Stimulated activated CD4-positive, alpha-beta T cell treated with anti-CD3 and anti-CD28 coated beads, Interleukin-4, amount 100 ng/mL, for 48 hours (primary cell): ENCODE measurements at regions not wholly inside any gene's neighbourhood (a gene's known extent, or its start where the extent isn't known, plus 50 kb on each side); places are given as distances from the start of the nearest gene placed in this dataset.

Source experiments
- DNase-seq, 2 donors: peaks; one replicate each; pipeline ENCODE4 v3.0.0-alpha.2; 2020; ENCODE audit warnings: low read depth in 2 of 2

- DNase-seq: no peak
Measured at GRCh38 chr16:9300252-9300651, 208.8 kb downstream of the HAPSTR1 start.

- no peak for DNase-seq
Measured at GRCh38 chr16:9302072-9302471, 210.6 kb downstream of the HAPSTR1 start.

DNA sequence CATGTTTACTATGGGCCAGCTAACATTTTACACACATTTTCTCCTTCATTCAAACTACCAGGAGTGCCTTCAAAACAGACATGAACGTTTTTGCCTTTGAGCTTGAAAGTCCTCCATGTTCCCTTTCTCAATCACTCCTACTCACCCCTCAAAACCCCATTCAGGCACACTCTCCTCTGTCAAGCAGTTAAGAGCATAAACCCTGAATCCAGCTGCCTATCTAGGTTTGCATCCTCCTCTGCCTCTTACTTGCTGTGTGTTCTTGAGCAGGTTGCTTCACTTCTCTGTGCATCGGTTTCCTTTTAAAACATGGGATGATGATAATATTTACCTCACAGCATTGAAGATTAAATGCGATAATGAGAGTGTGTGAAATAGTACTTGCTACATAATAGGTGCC is 215.3 kb downstream of the HAPSTR1 start:
- no peak for DNase-seq

DNA sequence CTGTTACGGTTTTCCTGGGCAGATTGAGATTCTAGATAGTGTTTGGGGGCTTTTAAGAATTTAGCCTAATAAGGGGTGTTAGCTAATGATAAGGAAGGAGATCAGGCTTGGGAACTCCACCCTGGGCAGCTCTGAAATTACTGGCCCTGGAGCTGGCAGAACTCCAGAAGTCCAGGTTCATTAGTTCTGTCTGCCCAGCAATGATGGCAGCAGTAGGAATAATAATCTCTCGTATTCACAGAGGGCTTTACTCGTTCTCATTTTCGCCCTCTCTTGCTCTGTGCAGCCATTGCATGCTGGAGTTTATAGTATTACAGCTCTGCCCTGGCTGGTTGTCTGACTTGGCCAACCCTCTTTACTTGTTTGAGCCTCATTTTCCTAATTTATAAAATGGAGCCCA is 216.0 kb downstream of the HAPSTR1 start:
- DNase-seq: no peak

DNA sequence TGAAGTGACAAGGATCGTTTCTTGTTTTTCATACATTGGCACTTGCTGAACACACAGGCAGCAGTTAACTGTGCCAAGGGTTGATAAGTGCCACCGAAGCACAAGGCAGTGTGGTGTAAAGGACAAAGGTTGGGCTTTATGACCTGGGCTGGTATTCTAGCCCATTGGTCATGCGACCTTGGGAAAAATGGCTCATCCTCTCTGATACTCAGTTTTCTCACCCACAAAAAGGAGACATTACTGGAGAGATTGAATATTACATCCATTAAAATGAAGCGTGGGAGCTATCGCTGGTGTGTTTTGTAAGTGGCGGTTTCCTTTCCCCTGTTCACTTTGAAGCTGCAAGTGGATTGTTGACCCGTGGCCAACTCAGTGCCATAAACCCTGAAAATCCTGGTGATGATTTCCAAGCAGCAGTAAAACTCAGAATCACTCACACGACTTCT is 216.9 kb downstream of the HAPSTR1 start:
- no peak for DNase-seq

DNA sequence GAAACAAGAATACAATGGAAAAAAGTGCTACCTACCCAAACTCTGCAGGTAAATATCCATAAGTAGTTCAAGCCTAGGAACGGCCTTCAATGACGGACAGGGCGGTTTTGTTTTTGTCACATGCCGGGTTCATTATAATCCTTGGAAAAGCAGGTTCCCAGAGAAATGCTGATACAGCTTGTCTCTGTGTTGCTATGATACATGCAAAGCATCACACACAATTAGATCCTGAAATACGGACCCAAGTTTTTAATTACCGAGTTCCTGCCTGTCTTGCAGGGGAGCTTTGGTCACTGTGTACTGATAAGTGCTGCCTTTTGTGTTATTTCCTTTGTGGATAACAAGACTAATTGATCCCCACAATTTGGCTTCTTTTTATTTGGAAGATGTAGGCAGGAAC is 217.4 kb downstream of the HAPSTR1 start:
- no peak for DNase-seq

- DNase-seq: no peak
Measured at GRCh38 chr16:9309844-9310243, 218.4 kb downstream of the HAPSTR1 start.

- DNase-seq: no peak
Measured at GRCh38 chr16:9311303-9311954, 220.0 kb downstream of the HAPSTR1 start.

- no peak for DNase-seq
Measured at GRCh38 chr16:9316008-9316407, 224.6 kb downstream of the HAPSTR1 start.

GRCh38 chr16:9316615-9317014 is 225.2 kb downstream of the HAPSTR1 start:
- DNase-seq: no peak

DNA sequence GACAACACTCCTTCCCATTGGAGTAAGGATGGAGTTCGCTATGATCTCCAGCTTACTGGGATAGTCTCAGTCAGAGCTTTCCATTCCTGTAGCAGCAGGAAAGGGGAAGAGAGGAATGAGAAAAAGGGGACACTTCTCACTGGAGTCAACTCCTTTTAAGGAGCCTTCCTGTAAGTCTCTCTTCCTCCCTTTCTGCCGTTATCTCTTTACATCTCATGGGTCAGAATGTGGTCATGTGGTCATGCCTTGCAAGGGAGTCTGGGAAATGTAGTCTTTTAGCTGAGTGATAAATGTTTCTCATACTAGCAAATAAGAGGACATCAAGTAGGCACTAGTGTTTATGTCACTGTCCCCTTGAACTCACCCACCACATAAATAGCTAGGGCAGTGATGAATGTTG is 227.3 kb downstream of the HAPSTR1 start:
- DNase-seq: no peak

DNA sequence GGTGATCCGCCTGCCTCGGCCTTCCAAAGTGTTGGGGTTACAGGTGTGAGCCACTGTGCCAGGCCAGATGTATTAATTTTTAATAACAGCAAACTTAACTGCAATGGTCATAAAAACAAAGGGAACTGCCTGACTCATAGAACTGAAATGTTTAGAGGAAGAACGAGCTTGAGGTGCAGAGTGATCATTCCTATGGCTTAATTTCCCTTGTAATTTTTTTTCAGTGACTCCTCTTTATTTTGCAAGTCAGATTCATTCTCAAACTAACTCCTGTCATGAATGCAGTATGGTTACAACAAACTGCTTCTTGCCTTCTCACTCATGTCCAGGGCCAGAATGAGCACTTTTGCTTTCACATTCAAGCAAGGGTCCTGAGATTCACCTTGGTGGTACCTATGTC is 231.3 kb downstream of the HAPSTR1 start:
- DNase-seq: no peak

- DNase-seq: no peak
Measured at GRCh38 chr16:9323170-9323569, 231.7 kb downstream of the HAPSTR1 start.

DNA sequence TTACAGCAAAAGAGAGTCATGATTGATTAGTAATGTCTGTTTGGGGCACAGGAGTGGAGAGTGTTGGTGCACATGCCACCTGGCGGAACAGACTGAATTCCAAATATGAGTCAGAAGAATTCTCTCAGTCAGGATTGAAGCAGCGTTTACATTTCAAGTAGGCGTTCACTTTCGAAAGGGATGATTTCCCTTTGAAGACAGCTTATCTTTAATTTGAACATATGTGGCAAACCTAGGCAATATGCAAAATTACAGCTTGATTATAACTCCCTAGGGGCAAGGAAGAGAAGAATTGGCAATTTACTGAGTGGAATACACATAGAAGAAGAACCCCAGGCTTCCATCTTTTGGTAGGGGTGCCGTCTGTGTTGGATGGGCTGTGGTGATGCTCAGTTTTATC is 235.8 kb downstream of the HAPSTR1 start:
- no peak for DNase-seq

GRCh38 chr16:9328411-9328810 is 237.0 kb downstream of the HAPSTR1 start:
- no peak for DNase-seq

DNA sequence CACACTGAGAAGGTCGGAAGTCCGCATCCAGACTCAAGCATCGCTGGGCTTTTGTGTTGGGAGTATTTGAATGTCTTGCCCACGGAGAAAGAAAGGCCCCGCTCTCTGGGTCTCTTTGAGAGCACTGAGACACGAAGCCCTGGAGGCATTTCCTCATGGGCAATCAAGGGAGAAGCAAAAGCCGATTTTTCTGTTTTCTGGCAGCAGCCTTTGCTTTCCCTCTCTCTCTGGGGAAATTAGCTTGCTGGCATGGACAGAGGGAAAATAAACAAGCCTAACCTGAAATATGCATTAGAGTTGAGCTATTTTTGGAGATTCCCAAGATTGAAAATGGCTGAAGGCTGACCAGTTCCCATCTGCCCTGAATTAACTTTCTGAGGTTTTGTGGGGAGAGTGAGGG is 238.7 kb downstream of the HAPSTR1 start:
- no peak for DNase-seq

GRCh38 chr16:9331503-9331902 is 240.1 kb downstream of the HAPSTR1 start:
- no peak for DNase-seq

- no peak for DNase-seq
Measured at GRCh38 chr16:9332574-9333148, 241.2 kb downstream of the HAPSTR1 start.

- no peak for DNase-seq
Measured at GRCh38 chr16:9333469-9333868, 242.0 kb downstream of the HAPSTR1 start.

DNA sequence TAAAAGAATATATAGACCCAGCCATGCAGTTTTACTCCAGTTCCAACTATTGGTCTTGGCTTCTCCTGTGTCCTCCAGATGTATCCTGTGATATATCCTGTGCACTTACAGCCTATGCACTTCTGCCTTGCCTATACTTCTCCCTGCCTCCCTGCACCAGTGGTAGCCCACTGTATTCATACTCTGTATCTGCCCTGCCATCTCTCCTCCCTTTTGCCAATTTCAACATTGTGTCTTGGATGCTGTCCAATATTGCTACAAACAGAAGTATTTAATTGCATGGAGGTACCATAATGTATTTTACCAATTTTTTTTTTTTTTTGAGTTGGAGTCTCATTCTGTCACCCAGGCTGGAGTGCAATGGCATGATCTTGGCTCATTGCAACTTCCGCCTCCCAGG is 242.7 kb downstream of the HAPSTR1 start:
- DNase-seq: no peak

GRCh38 chr16:9337308-9338032 is 246.0 kb downstream of the HAPSTR1 start:
- no peak for DNase-seq

DNA sequence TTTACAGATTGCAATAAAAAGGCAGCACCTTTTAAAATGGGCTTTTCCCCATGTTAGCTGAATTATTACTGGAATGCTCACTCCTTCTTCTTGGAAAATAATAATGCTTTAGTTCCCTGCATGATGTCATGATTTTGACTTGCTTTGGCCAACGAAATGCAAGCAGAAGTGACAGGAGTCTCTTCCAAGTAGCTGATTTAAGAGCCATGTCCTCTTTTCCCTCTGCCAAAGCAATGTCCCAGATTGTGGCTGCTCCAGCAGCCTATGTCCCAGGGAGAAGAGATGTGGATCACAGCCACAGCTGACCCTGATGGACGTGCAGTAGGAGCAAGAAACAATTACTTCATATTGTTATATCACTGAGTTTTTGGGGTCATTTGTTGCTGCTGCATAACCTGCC is 246.6 kb downstream of the HAPSTR1 start:
- DNase-seq: no peak

DNA sequence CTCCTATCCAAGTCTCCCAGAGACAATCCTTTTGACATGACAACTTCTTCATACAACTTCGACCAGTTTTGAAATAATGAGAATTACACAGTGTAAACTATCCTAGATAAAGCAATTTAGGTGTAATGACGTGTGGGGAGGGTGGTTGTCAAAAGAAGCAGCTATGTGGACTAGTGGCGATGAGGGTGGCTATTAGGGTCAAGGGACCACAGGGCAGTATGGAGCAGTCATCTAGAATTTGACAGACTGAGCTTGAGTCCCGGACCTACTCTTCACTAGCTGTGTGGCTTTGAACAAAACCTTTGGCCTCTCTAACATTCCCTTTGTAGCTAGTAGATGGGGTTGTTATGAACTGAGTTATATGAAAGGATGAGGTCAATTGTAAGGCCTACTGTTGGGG is 247.1 kb downstream of the HAPSTR1 start:
- no peak for DNase-seq
